ENCODE measurements at regions not wholly inside any gene's neighbourhood (a gene's known extent, or its start where the extent isn't known, plus 50 kb on each side); places are given as distances from the start of the nearest gene placed in this dataset.
"Not testable (repeated sequence)": the region's sequence is repeated elsewhere in the genome, so short reads cannot be mapped to it uniquely, and the experiment has no call there.

DNA sequence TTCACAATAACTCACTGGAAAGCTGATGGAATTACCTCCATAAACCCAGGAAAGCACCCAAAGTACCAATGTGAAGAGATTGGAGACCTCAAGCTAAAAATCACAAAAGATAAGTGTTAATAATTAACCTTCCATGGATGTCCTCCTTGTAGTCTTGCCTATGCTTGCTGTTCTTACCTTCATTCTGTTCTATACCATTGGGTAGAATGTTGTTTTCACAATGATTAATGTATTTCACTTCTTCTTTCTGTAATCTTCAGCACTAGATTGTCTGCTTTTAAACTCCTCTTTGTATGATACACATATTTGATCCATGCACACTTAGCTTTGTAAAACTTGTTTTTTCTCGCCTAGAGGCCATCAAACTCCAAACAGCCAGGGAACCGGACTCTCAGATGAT is 570.3 kb downstream of the RAPGEF2 start:
- no peak for DNase-seq

GRCh38 chr4:159674241-159674640 is 571.4 kb downstream of the RAPGEF2 start:
- DNase-seq: no peak

GRCh38 chr4:159677521-159677920 is 574.6 kb downstream of the RAPGEF2 start:
- no peak for DNase-seq

- no peak for DNase-seq
These were observed 580.1 kb downstream of the RAPGEF2 start for GRCh38 chr4:159682996-159683395.

DNA sequence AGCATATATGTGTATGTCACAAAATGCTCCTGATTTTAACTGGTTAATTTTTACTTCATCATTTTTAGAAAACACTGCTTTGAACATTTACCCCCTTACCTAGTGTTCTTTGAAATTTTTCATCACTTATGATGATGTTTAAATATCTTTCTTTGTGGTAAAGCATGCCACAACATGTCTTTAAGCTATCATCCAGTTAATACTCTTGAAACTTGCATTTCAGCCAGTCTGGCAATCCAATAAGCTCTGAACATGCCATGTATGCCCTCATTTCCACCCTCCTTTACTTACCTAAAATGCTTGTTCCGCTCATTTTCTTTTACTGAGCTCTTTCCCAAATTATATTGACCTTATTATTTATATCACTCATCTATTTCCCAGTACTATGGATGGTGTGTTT is 581.2 kb downstream of the RAPGEF2 start:
- no peak for DNase-seq

DNA sequence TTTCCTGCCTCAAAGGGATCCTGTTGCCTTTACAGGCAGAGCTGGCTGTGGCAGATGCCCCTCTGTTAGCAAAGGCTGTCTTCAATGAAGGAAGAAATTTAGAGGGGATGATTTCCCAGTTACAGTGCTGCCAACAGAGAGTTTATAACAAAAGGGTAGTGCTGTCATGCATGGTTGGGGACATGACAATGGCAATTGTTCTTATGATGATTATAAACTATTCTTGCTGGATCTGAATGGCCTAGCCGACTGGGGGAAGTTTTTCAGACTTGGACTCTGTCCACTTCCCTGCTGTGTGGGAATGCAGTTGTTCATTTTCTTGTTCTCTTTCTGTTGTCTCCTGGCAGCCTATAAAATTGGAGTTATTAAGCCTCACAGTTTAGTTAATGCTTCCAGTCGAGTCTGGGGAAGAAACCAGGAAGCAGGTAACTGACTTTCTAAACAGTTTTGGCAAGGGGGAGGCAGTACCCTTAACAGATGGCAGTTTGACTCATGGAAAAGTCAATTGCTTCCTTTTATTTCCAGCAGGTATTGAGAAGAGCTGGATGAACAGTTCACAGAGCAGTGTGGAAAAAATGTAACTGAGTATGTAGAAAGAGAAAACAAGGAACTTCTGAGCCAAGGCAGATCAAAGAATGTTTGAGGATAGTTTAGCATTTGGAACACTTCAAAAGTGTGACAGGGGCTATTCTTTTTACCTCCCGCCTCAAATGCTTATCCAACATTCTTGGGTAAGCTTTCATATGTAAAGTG is 582.6 kb downstream of the RAPGEF2 start:
- DNase-seq: no peak

GRCh38 chr4:159689526-159689925 is 586.6 kb downstream of the RAPGEF2 start:
- no peak for DNase-seq

- DNase-seq: no peak
These were observed 594.7 kb downstream of the RAPGEF2 start for GRCh38 chr4:159697322-159698283.

GRCh38 chr4:159698336-159698735 is 595.5 kb downstream of the RAPGEF2 start:
- DNase-seq: no peak

DNA sequence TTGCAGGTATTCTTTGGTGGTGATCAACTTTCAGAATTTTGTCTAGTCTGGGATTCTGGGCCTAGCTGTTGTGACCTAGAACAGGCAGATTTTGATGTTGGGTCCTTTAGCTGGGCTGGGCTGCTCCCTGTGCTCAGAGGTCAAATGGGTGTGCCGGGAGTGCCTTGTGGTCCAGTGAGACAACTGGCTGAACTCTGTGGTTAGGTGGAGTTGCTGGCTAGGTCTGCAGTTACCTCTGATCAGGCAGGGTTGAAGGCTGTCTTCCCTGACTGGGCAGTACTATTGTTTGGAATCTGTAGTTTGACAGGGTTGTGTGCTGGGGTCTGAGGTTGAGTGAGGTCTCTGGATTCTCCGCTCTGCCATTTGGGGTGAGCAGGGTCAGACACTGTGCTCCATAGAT is 599.3 kb downstream of the RAPGEF2 start:
- no peak for DNase-seq

DNA sequence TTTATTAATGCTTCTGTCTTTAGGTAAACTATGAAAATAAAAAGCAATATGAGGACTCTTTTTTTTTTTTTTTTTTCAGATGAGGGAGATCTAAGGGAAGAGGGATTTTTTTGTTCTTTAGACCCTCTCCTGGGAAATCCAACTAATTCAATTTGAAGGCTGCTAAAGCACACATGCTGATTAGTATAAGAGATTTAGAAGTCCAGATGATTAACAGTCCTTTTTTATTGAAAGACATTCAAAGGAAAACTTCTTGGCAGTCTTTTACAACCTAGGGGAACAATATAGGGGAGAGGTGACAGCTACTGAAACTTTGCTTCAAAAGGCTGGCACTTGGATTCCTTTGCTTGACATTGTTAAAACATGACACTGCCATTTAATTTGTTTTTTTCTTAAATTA is 602.5 kb downstream of the RAPGEF2 start:
- no peak for DNase-seq

DNA sequence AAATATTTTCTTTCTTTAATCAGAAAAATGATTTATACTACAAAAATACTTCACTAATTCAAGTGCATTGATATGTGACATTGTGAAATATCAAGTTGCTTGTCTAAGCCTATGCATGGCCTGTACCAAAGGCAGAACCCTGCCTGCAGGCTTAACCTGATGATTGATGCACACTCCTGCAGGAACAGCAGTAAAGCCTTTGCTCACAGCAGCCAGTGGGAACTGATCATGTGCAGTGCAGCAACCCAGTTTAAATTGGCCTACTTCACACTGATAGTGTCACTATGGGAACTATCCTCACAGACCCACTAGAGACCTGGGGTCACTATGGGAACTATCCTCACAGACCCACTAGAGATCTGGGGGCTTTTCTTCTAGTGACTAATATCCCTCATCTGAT is 603.8 kb downstream of the RAPGEF2 start:
- DNase-seq: no peak

DNA sequence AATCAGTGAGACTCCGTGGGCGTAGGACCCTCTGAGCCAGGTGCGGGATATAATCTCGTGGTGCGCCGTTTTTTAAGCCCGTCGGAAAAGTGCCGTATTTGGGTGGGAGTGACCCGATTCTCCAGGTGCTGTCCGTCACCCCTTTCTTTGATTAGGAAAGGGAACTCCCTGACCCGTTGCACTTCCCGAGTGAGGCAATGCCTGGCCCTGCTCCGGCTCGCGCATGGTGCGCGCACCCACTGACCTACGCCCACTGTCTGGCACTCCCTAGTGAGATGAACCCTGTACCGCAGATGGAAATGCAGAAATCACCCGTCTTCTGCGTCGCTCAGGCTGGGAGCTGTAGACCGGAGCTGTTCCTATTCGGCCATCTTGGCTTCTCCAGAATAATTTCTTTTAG is 612.3 kb downstream of the RAPGEF2 start:
- not testable (repeated sequence) for DNase-seq

GRCh38 chr4:159719531-159719930 is 616.7 kb downstream of the RAPGEF2 start:
- no peak for DNase-seq

DNA sequence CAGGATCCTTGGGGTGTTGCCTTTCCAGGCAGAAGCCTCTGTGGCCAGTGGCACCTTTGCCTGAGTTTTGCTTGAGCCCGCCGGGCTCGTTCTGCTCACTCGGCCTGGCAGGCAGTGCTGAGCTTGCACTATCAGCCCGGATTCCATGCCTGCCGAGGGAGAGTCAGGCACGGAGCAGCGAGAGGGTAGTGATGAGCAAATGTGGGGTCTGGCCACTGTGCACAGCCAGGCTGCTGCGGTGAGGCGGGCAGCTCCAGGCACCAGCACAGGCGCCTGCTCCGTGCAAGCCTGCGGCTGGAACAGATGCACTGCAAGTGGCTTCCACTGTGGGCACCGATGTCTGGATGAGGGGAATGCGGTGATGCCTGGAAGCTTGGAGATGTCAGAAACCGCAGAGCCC is 619.2 kb downstream of the RAPGEF2 start:
- DNase-seq: no peak

DNA sequence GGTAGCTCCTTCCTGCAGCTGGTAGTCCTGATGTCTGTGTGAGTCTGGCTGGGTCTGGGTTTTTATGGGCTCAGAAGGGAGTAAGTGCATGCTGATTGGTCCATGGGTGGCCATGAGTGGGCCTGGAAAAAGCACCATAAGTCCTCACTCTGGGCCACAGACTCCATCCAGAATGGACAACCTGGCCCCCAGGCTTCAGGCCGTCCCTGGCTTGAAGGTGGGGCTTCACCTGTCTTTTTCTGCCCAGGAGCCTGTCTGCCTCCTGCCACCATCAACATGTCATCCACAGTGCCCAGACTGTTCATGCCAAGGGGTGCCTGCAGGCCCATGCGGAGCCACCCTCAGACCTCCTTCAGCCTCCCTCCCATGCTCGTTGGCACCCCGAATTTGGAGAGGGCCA is 620.0 kb downstream of the RAPGEF2 start:
- no peak for DNase-seq

DNA sequence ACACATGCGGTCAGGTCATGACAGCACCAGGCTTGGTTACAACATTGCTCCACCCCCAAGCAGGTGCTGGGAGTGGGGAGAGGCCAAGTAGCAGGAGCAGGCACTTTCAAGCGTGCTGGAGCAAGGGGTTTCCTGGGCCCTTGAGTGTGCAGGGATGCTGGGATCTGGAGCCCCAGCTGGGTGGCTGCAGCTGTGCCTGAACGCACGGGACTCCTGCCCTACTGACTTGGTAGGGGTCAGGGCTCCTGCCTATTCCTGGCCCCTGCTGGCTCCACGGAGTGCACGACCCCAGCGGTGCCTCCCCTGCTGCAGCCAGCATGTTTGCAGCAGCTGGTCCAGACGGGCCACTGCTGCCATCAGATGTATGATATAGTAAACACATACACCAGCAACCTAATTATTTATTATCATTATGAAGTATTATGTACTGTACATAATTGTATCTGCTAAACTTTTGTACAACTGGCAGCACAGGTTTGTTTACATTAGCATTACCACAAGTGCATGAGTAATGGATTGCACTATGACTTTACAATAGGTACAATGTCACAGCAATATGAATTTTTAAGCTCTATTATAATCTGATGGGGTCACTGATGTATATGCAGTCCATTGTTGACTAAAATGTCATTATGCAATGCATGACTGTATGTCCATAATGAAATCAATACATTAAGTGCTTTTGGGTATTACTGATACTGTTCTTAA is 620.6 kb downstream of the RAPGEF2 start:
- peak; percentile 41 for DNase-seq

- no peak for DNase-seq
These were observed 622.7 kb downstream of the RAPGEF2 start for GRCh38 chr4:159725571-159725970.

- peak; percentile 2 for DNase-seq
These were observed 632.7 kb downstream of the RAPGEF2 start for GRCh38 chr4:159735281-159736207.

- DNase-seq: no peak
These were observed 633.5 kb downstream of the RAPGEF2 start for GRCh38 chr4:159736411-159736810.

GRCh38 chr4:159743971-159744370 is 641.1 kb downstream of the RAPGEF2 start:
- no peak for DNase-seq

- no peak for DNase-seq
These were observed 645.1 kb downstream of the RAPGEF2 start for GRCh38 chr4:159747983-159748382.
